SK-N-SH (cell line): ENCODE measurements at regions not wholly inside any gene's neighbourhood (a gene's known extent, or its start where the extent isn't known, plus 50 kb on each side); places are given as distances from the start of the nearest gene placed in this dataset.

Source experiments
- CTCF ChIA-PET: fragments of 300-600, 350-600 bp; formaldehyde crosslinking; extraction: SDS; loops from one replicate; lab custom pipeline; 2021; lab: Yijun Ruan, JAX
- POLR2A ChIA-PET: fragments of 350-600 bp; sonication (Branson Sonifier 250); formaldehyde crosslinking; extraction: SDS; loops from one replicate; lab custom pipeline; 2020; ENCODE audit warnings: antibody characterized with exemption, inconsistent platforms; lab: Yijun Ruan, JAX
- DNase-seq: peaks from one replicate; pipeline ENCODE4 v3.0.0; 2012
- H2AFZ ChIP-seq: fragments of 200-600 bp; sonication (generic); 2 replicates; pipeline ENCODE4 v1.8.1; 2016; ENCODE audit warnings: antibody characterized with exemption, mild to moderate bottlenecking, low read depth
- H3F3A ChIP-seq: fragments of 200-600 bp; sonication (generic); replicated peaks from 2 replicates; pipeline ENCODE3; 2016; ENCODE audit warnings: antibody characterized with exemption, mild to moderate bottlenecking; ENCODE audit not compliant: insufficient read depth
- H3K27ac ChIP-seq, 2 experiments: fragments of 200-500 bp in 1 of 2; fragments of 200-600 bp in 1 of 2; sonication (Bioruptor generic) in 1 of 2; sonication (generic), shearing (Covaris generic) in 1 of 2; 2 replicates each; pipeline versions ENCODE4 v1.5.1 to v1.6.1; 2014 to 2016; ENCODE audit warnings: low read depth in 2 of 2, inconsistent platforms in 1 of 2, low read length in 1 of 2, mild to moderate bottlenecking in 1 of 2, mixed read lengths in 1 of 2
- H3K27me3 ChIP-seq: fragments of 200-600 bp; sonication (generic), shearing (Covaris generic); 2 replicates; pipeline ENCODE4 v1.6.1; 2016; ENCODE audit warnings: mixed run types; ENCODE audit not compliant: insufficient read depth
- H3K36me3 ChIP-seq, 2 experiments: fragments of 200-500 bp in 1 of 2; fragments of 200-600 bp in 1 of 2; sonication (Bioruptor generic) in 1 of 2; sonication (generic) in 1 of 2; replicated peaks in 1 of 2; 2 replicates each; pipeline versions ENCODE3 to v1.5.1; 2014 to 2016; ENCODE audit warnings: low read length in 1 of 2, mild to moderate bottlenecking in 1 of 2; ENCODE audit not compliant: insufficient read depth in 2 of 2, control insufficient read depth in 1 of 2
- H3K4me1 ChIP-seq, 2 experiments: fragments of 200-500 bp in 1 of 2; fragments of 200-600 bp in 1 of 2; sonication (Bioruptor generic) in 1 of 2; sonication (generic), shearing (Covaris generic) in 1 of 2; 2 replicates each; pipeline versions ENCODE4 v1.5.1 to v1.6.1; 2014 to 2016; ENCODE audit warnings: low read depth in 1 of 2, low read length in 1 of 2, mixed run types in 1 of 2; ENCODE audit not compliant: insufficient read depth in 2 of 2, control insufficient read depth in 1 of 2
- H3K4me2 ChIP-seq: fragments of 200-600 bp; sonication (generic), shearing (Covaris generic); 2 replicates; pipeline ENCODE4 v1.6.1; 2017; ENCODE audit warnings: mixed run types
- H3K4me3 ChIP-seq, 2 experiments: fragments of 200-500 bp in 1 of 2; fragments of 200-600 bp in 1 of 2; sonication (Bioruptor generic) in 1 of 2; sonication (generic), shearing (Covaris generic) in 1 of 2; 2 replicates each; pipeline versions ENCODE4 v1.5.1 to v1.8.1; 2014 to 2016; ENCODE audit warnings: low read depth in 2 of 2, inconsistent platforms in 1 of 2, low read length in 1 of 2, mild to moderate bottlenecking in 1 of 2, mixed read lengths in 1 of 2, moderate library complexity in 1 of 2
- H3K79me2 ChIP-seq: fragments of 200-600 bp; sonication (generic); 2 replicates; pipeline ENCODE4 v1.8.1; 2017; ENCODE audit warnings: mild to moderate bottlenecking; ENCODE audit not compliant: insufficient read depth
- H3K9ac ChIP-seq: fragments of 200-600 bp; sonication (generic); 2 replicates; pipeline ENCODE4 v1.6.1; 2017; ENCODE audit warnings: mixed run types
- H3K9me2 ChIP-seq: fragments of 200-600 bp; sonication (generic); 2 replicates; pipeline ENCODE4 v1.6.1; 2017; ENCODE audit warnings: mixed run types
- H3K9me3 ChIP-seq: fragments of 200-600 bp; sonication (generic); 2 replicates; pipeline ENCODE4 v1.6.1; 2017; ENCODE audit warnings: mixed run types, mild to moderate bottlenecking, moderate library complexity
- H4K20me1 ChIP-seq: fragments of 200-600 bp; sonication (generic); 2 replicates; pipeline ENCODE4 v1.6.1; 2017; ENCODE audit warnings: mild to moderate bottlenecking, mixed run types; ENCODE audit not compliant: insufficient read depth
- EZH2phosphoT487 ChIP-seq: fragments of 200-600 bp; sonication (generic); IDR thresholded peaks from 2 replicates; pipeline ENCODE4 v1.6.1; 2017; ENCODE audit warnings: low read depth, mixed run types, mild to moderate bottlenecking, antibody characterized with exemption, moderate library complexity, borderline replicate concordance
- FOXJ3 ChIP-seq: sonication (generic); formaldehyde crosslinking; IDR thresholded peaks from 2 replicates; pipeline ENCODE4 v1.5.1; 2020; ENCODE audit warnings: mild to moderate bottlenecking, missing genetic modification reagents
- FOXM1 ChIP-seq: IDR thresholded peaks from 2 replicates; pipeline ENCODE4 v1.4.0; 2012; ENCODE audit warnings: low read depth, mild to moderate bottlenecking
- GABPA ChIP-seq: IDR thresholded peaks from 2 replicates; pipeline ENCODE4 v1.4.0; 2012; ENCODE audit warnings: low read depth, mild to moderate bottlenecking
- GATA2 ChIP-seq: sonication (generic); formaldehyde crosslinking; IDR thresholded peaks from 2 replicates; pipeline ENCODE4 v1.5.0; 2020; ENCODE audit warnings: mild to moderate bottlenecking, missing genetic modification reagents
- MAX ChIP-seq: IDR thresholded peaks from 2 replicates; pipeline ENCODE4 v1.4.0; 2012; ENCODE audit warnings: low read depth
- MXI1 ChIP-seq: IDR thresholded peaks from 2 replicates; pipeline ENCODE4 v1.6.1; 2012; ENCODE audit warnings: mild to moderate bottlenecking, low read depth, low read length, improper control_type of control experiment
- NFIC ChIP-seq: IDR thresholded peaks from 2 replicates; pipeline ENCODE4 v1.4.0; 2012; ENCODE audit warnings: borderline replicate concordance
- PBX3 ChIP-seq: IDR thresholded peaks from 2 replicates; pipeline ENCODE4; 2012
- RCOR1 ChIP-seq: fragments of 150-350 bp; IDR thresholded peaks from 2 replicates; pipeline ENCODE4 v1.6.1; 2017; ENCODE audit warnings: antibody characterized with exemption, low read length
- TAF1 ChIP-seq: IDR thresholded peaks from 2 replicates; pipeline ENCODE4 v1.6.1; 2012; ENCODE audit warnings: low read depth, mild to moderate bottlenecking, low read length, moderate library complexity, borderline replicate concordance
- USF1 ChIP-seq: IDR thresholded peaks from 2 replicates; pipeline ENCODE4 v1.4.0; 2012; ENCODE audit warnings: low read depth, borderline replicate concordance
- USF2 ChIP-seq: fragments of 150-350 bp; IDR thresholded peaks from 2 replicates; pipeline ENCODE4 v1.6.1; 2017; ENCODE audit warnings: antibody characterized with exemption, low read length, low read depth, borderline replicate concordance
- WGBS: methylation state at CpG from one replicate; pipeline ENCODE4 v1.1.6; 2017; ENCODE audit warnings: low lambda C conversion rate; 5-methylcytosine and 5-hydroxymethylcytosine counted together
- TF ChIP-seq, protein P1 (sequence below): fragments of 150-350 bp; IDR thresholded peaks from 2 replicates; pipeline ENCODE4 v1.6.1; 2016; ENCODE audit warnings: mild to moderate bottlenecking, low read depth, low read length

GRCh38 chr1:182301026-182301436 lies 90.6 kb downstream of the GLUL start:
- TF ChIP-seq MXI1 (no peak), USF1 (no peak), USF2 (no peak), PBX3 (no peak), FOXJ3 (CRISPR knock-in tag) (no peak), MAX (no peak), RCOR1 (no peak), TAF1 (no peak), EZH2phosphoT487 (no peak), GATA2 (CRISPR knock-in tag) (no peak), GABPA (no peak), NFIC (no peak), FOXM1 (no peak)
- TF ChIP-seq, protein P1, sequence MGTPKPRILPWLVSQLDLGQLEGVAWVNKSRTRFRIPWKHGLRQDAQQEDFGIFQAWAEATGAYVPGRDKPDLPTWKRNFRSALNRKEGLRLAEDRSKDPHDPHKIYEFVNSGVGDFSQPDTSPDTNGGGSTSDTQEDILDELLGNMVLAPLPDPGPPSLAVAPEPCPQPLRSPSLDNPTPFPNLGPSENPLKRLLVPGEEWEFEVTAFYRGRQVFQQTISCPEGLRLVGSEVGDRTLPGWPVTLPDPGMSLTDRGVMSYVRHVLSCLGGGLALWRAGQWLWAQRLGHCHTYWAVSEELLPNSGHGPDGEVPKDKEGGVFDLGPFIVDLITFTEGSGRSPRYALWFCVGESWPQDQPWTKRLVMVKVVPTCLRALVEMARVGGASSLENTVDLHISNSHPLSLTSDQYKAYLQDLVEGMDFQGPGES: no peak
- Histone ChIP-seq H3K9ac (no peak overlapping the region), H3K9me2 (no peaks in the 10 kb centered on the region), H3F3A (no peaks in the 10 kb centered on the region), H3K9me3 (no peaks in the 10 kb centered on the region), H3K36me3 (no peaks in the 10 kb centered on the region), H4K20me1 (no peaks in the 10 kb centered on the region), H3K27ac (no peak overlapping the region), H3K4me2 (no peak overlapping the region), H2AFZ (no peak overlapping the region), H3K27me3 (no peaks in the 10 kb centered on the region), H3K79me2 (no peaks in the 10 kb centered on the region), H3K4me3 (no peak overlapping the region), H3K4me1 (peaks cover 0 to 4% of the 10 kb centered on the region in 2 experiments; a peak in 1 of 4 replicates)
- whole genome bisulfite sequencing: 52% methylated on average over 8 of the region's 8 CpGs
- no peak for DNase-seq
- ChIA-PET POLR2A (no interaction called here), CTCF (interaction anchor here (1.0 to 1.5 kb wide), 2 partner anchors 10 to 157 kb away, joined by 3 to 4 read pairs; no protein-coding TSS in a partner anchor)
